NCI-H510A (cell line): ENCODE measurements at regions not wholly inside any gene's neighbourhood (a gene's known extent, or its start where the extent isn't known, plus 50 kb on each side); places are given as distances from the start of the nearest gene placed in this dataset.
"Not testable (repeated sequence)": the region's sequence is repeated elsewhere in the genome, so short reads cannot be mapped to it uniquely, and the experiment has no call there.

Experiments used
- DNase-seq: peaks from one replicate; lab custom pipeline; 2025; lab: John Stamatoyannopoulos, UW

- no peak for DNase-seq
These were observed 400.5 kb upstream of the ACO1 start for GRCh38 chr9:31983895-31984294.

GRCh38 chr9:31996331-31996730 is 388.1 kb upstream of the ACO1 start:
- no peak for DNase-seq

GRCh38 chr9:32004431-32005076 is 379.9 kb upstream of the ACO1 start:
- no peak for DNase-seq

DNA sequence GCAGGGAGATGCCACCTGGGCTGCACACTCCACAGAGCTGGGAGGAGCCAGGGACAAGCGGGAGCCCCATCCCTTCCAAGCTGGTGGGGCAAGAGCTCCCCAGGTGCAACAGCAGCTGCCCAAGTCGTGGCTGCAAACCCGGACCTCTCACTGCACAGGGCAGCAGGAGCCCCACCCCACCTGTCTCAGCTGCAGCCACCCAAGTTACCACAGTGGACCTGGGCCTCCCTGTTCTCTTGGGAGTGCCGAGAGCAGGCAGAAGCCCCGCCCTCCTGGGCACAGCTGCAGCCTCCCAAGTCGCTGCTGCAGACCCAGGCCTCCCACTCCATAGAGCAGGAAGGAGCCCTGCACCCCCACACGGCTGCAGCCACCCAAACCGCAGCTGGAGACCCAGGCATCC is 374.1 kb upstream of the ACO1 start:
- DNase-seq, result no peak

- no peak for DNase-seq
These were observed 373.4 kb upstream of the ACO1 start for GRCh38 chr9:32011049-32011448.

DNA sequence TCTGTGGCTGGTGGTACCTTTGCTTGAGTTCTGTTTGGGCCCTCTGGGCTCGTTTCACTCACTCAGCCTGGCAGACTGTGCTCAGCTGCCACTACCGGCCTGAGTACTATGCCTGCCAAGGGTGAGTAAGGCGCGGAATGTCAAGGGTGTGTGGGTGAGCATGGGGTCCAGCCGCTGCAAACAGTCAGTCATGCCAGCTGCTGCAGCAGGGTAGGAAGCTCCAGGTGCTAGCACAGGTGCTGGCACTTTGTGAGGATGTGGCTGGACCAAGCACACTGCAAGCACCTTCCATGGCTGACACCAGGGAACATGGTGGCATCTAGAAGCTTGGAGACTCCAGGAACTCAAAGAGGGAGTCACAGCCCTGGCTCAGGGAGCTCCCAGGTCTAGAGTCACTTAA is 368.6 kb upstream of the ACO1 start:
- DNase-seq, result no peak

- no peak for DNase-seq
These were observed 338.9 kb upstream of the ACO1 start for GRCh38 chr9:32045513-32045912.

DNA sequence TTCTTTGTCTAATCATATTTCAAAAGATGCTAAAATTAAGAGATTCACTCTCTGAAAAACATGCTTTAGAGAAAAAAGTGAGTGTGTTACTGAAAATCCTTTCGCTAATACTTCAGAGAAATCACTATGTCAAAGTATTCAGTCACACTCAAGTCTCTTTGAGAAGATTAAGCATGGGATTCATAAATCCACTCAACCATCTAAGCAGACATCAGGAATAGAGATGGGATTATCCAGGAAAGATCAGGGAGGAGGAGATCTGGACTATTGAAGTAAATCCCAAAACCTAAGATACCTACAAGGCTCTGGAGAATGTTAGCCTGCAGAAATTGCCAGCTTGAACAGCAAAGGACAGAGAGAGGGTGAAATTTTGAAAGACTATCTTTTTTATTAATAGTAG is 317.2 kb upstream of the ACO1 start:
- DNase-seq, result no peak

DNA sequence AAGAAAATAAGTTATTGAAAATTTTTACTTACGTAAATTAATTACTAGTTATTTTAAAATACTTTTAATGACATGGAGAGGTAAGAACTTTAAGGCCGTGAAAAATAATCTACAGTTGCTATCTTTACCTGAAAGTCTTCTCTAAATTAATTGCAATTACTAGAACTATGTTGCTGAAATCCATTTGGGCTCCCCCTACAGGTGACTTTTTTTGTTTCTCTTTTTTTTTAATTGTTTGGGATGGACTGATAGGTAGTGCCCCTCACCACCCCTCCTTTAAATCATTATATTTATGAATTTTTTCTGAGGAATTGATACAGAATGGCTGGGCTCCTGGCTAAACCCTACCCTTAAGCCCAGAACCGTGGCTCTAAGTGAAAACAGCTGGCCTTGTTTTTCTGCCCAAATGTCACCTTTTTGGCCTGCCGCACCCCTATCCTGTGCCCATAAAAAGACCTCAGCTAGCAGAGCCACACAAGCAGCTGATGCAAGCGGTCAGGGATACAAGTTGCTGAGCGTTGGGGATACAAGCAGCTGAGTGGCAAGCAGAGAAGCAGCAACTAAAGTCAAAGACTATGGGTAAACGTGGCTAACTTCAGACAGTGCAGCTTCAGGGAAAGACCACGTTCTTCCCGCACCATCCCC is 315.2 kb upstream of the ACO1 start:
- no peak for DNase-seq

GRCh38 chr9:32069969-32070368 is 314.5 kb upstream of the ACO1 start:
- no peak for DNase-seq

- DNase-seq, result no peak
These were observed 311.9 kb upstream of the ACO1 start for GRCh38 chr9:32072570-32072969.

DNA sequence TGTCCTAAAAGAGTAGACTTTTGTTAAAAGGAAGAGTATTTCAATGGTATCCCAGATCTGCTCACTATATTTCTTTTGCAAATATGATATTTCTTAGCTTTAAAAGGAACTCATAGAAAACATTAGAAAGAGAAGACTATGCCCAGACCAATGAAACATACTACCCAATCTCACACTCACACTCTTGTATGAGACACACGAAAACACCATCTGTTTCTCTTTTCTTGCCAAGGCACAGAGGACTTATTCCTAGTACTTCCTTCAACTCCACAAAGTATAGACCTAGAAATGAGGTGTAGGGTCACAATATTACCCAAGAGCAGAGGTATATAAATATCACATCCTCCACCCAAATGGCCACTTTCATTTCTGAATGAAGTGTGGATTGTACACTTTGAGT is 292.4 kb upstream of the ACO1 start:
- no peak for DNase-seq

- no peak for DNase-seq
These were observed 267.2 kb upstream of the ACO1 start for GRCh38 chr9:32117291-32117690.

GRCh38 chr9:32128546-32128945 is 255.9 kb upstream of the ACO1 start:
- DNase-seq, result no peak

- not testable (repeated sequence) for DNase-seq
These were observed 253.7 kb upstream of the ACO1 start for GRCh38 chr9:32130709-32131108.

- DNase-seq, result no peak
These were observed 247.6 kb upstream of the ACO1 start for GRCh38 chr9:32136700-32137339.

DNA sequence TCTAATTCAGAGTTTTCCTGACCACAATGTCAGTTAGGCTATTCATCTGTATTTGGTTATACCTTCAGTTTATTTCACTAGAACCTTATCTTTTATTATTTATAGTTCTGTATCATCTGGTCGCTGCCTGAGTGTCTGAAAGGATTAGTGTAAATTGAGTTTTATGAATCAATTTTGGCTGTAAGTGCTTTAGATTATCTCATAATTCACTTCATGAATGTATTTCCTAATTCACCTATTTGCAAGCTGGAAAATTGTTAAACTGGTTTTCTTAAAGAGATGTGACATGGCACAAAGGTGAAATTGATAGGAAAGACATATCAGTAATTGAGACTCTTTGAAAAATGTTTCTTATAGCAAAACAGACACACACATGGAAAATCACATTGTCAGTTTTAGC is 242.4 kb upstream of the ACO1 start:
- DNase-seq, result no peak

DNA sequence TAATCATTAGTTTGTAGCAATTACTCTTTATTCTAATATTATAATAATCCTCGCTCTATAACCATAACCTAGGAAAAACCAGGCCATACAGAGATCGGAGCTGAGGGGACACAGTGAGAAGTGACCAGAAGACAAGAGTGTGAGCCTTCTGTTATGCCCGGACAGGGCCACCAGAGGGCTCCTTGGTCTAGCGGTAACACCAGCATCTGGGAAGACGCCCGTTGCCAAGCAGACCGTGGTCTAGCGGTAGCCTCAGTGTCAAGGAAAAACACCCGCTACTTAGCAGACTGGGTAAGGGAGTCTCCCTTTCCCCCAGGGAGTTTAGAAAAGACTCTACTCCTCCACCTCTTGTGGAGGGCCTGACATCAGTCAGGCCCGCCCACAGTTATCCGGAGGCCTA is 235.9 kb upstream of the ACO1 start:
- DNase-seq, result not testable (repeated sequence)

GRCh38 chr9:32161209-32161608 is 223.2 kb upstream of the ACO1 start:
- DNase-seq, result no peak

- DNase-seq, result no peak
These were observed 222.7 kb upstream of the ACO1 start for GRCh38 chr9:32161720-32162119.

DNA sequence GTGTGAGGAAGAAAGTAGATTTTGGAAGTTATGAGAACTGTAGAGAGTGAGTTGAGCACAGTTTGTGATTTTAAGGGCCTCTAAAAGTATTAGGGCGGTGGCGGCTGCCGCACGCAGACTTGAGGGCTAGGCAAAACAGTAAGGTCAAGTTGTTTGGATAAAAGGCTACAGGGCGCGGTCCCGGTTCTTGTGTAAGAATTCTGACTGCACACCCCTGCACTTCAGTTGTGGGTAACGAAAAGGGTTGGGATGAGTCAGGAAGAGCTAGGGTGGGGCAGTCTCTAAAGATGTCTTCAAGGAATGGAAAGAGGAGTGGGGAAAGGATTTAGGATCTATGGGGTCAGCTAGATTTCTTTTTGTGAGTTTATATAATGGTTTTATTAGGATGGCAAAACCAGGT is 218.1 kb upstream of the ACO1 start:
- DNase-seq, result not testable (repeated sequence)

DNA sequence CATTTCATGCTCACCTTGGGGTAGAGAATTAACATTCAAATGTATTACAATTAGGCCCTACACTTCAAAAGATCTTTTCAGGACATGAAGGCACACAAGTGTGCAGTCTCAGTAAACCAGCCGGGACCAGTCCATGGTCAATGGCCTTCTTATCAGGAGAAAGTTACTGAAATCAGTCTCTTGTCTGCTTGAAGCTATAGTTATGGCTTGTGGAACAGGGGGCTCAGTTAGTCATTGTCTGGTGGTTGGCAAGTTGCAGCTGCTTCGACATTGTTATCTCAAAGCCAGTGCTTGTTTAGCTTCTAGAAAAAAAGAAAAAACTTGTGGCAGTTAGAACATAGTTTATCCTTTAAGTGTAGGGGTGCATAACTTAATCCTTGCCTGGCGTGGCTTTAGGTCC is 213.1 kb upstream of the ACO1 start:
- DNase-seq, result no peak

GRCh38 chr9:32172256-32172655 is 212.2 kb upstream of the ACO1 start:
- no peak for DNase-seq

DNA sequence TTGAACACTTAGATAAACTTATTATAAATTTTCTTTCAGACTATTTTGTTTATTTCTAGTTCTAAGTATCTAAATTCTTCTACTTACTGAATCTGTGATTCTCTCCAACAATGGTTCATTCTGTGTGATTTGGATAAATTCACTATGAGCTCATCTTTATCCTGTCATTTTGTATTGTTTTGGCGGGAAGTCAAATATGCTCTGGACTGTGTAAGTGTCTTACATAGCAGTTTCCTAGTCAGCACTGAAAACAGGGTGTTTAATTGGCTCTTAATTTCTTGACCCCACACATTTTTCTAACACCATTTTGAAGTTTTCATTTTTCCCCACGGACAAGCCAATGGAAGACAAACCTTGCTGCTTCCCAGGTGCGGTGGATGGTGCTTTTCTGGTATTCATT is 207.0 kb upstream of the ACO1 start:
- DNase-seq, result no peak
